MM.1S (cell line): ENCODE measurements at regions not wholly inside any gene's neighbourhood (a gene's known extent, or its start where the extent isn't known, plus 50 kb on each side); places are given as distances from the start of the nearest gene placed in this dataset.
A peak's percentile ranks its signal among the peaks of the same experiment; 100 is the strongest.

Experiments used
- DNase-seq: peaks from one replicate; pipeline ENCODE4 v3.0.0-alpha.2; 2015
- H2AFZ ChIP-seq: fragments of 300-600 bp; sonication (generic); 2 replicates; pipeline ENCODE4 v1.6.0; 2016; ENCODE audit warnings: antibody characterized with exemption, low read length
- H3F3A ChIP-seq: fragments of 300-600 bp; sonication (generic); 2 replicates; pipeline ENCODE4 v1.6.1; 2016; ENCODE audit warnings: mild to moderate bottlenecking, antibody characterized with exemption, low read length, moderate library complexity, mixed read lengths; ENCODE audit not compliant: insufficient read depth
- H3K27ac ChIP-seq: fragments of 300-600 bp; sonication (generic); 2 replicates; pipeline ENCODE4 v1.5.1; 2016; ENCODE audit warnings: mild to moderate bottlenecking, low read length
- H3K27me3 ChIP-seq: fragments of 300-600 bp; sonication (generic); replicated peaks from 2 replicates; pipeline ENCODE4 v1.6.0; 2016; ENCODE audit warnings: low read length; ENCODE audit not compliant: insufficient read depth
- H3K36me3 ChIP-seq: fragments of 300-600 bp; sonication (generic); replicated peaks from 2 replicates; pipeline ENCODE4 v1.6.1; 2016; ENCODE audit warnings: mild to moderate bottlenecking, low read length, mixed read lengths; ENCODE audit not compliant: insufficient read depth
- H3K4me1 ChIP-seq: fragments of 300-600 bp; sonication (generic); 2 replicates; pipeline ENCODE4 v1.6.1; 2016; ENCODE audit warnings: low read length, mixed read lengths
- H3K4me2 ChIP-seq: fragments of 300-600 bp; sonication (generic); 2 replicates; pipeline ENCODE4 v1.6.0; 2016; ENCODE audit warnings: low read depth, low read length
- H3K4me3 ChIP-seq: fragments of 300-600 bp; sonication (generic); 2 replicates; pipeline ENCODE4 v1.5.1; 2016; ENCODE audit warnings: low read length, mixed read lengths
- H3K79me2 ChIP-seq: fragments of 300-600 bp; sonication (generic); 2 replicates; pipeline ENCODE4 v1.6.1; 2016; ENCODE audit warnings: mixed run types, low read length, mixed read lengths
- H3K9ac ChIP-seq: fragments of 300-600 bp; sonication (generic); 2 replicates; pipeline ENCODE4 v1.6.1; 2016; ENCODE audit warnings: low read length, mixed read lengths
- H3K9me2 ChIP-seq: fragments of 300-600 bp; sonication (generic); replicated peaks from 2 replicates; pipeline ENCODE4 v1.6.1; 2016; ENCODE audit warnings: mild to moderate bottlenecking, low read length, mixed read lengths; ENCODE audit not compliant: insufficient read depth
- H3K9me3 ChIP-seq: fragments of 300-600 bp; sonication (generic); replicated peaks from 2 replicates; pipeline ENCODE4 v1.6.1; 2016; ENCODE audit warnings: mild to moderate bottlenecking, low read length, mixed read lengths; ENCODE audit not compliant: insufficient read depth
- H4K20me1 ChIP-seq: fragments of 300-600 bp; sonication (generic); 2 replicates; pipeline ENCODE4 v1.6.1; 2016; ENCODE audit warnings: mild to moderate bottlenecking, low read length, moderate library complexity, mixed read lengths; ENCODE audit not compliant: insufficient read depth
- CTCF ChIP-seq: fragments of 300-600 bp; sonication (generic); IDR thresholded peaks from 2 replicates; pipeline ENCODE4 v1.5.1; 2016; ENCODE audit warnings: antibody characterized with exemption, low read length, mixed read lengths
- EZH2 ChIP-seq: fragments of 300-600 bp; sonication (generic); optimal IDR thresholded peaks from 2 replicates; pipeline ENCODE3; 2017; ENCODE audit warnings: low read depth, mild to moderate bottlenecking, antibody characterized with exemption, low read length, mixed read lengths
- EZH2phosphoT487 ChIP-seq: fragments of 300-600 bp; sonication (generic); IDR thresholded peaks from 2 replicates; pipeline ENCODE4 v1.6.1; 2018; ENCODE audit warnings: antibody characterized with exemption, low read length

- Histone ChIP-seq H3K9me2 (no peaks in the 10 kb centered on the region), H3K9me3 (no peaks in the 10 kb centered on the region), H3K4me1 (peaks cover 41% of the 10 kb centered on the region), H4K20me1 (no peaks in the 10 kb centered on the region), H3K27me3 (no peaks in the 10 kb centered on the region), H2AFZ (peak overlapping the region; percentile 75), H3K79me2 (no peaks in the 10 kb centered on the region), H3K4me2 (peak overlapping the region; percentile 53), H3F3A (peaks cover 20% of the 10 kb centered on the region), H3K4me3 (no peak overlapping the region), H3K36me3 (no peaks in the 10 kb centered on the region), H3K27ac (peak overlapping the region; percentile 95), H3K9ac (peak overlapping the region; percentile 49)
- TF ChIP-seq EZH2, result no peak
- peak; percentile 36 for TF ChIP-seq CTCF
- DNase-seq, result peak; percentile 98
These were observed 146.2 kb upstream of the JADE1 start for GRCh38 chr4:128663325-128663724.

- Histone ChIP-seq H2AFZ (no peak overlapping the region), H3K4me3 (no peak overlapping the region), H3K27ac (no peak overlapping the region), H4K20me1 (no peaks in the 10 kb centered on the region), H3K9ac (no peak overlapping the region), H3K9me2 (no peaks in the 10 kb centered on the region), H3K36me3 (no peaks in the 10 kb centered on the region), H3K4me2 (no peak overlapping the region), H3K4me1 (peaks cover 53% of the 10 kb centered on the region), H3K9me3 (no peaks in the 10 kb centered on the region), H3F3A (peaks cover 29% of the 10 kb centered on the region), H3K27me3 (no peaks in the 10 kb centered on the region), H3K79me2 (no peaks in the 10 kb centered on the region)
- no peak for DNase-seq
- TF ChIP-seq EZH2, result no peak
- TF ChIP-seq EZH2phosphoT487, result no peak
- TF ChIP-seq CTCF, result no peak
These were observed 148.0 kb upstream of the JADE1 start for GRCh38 chr4:128661479-128661878.

GRCh38 chr4:128660361-128661215, 148.9 kb upstream of the JADE1 start:
- H3K79me2 ChIP-seq, result no peaks in the 10 kb centered on the region
- H3F3A ChIP-seq, result peaks cover 29% of the 10 kb centered on the region
- H3K36me3 ChIP-seq, result no peaks in the 10 kb centered on the region
- no peak for DNase-seq
- no peak overlapping the region for H3K27ac ChIP-seq
- H3K4me2 ChIP-seq, result no peak overlapping the region
- TF ChIP-seq CTCF (no peak), EZH2phosphoT487 (no peak), EZH2 (no peak)
- no peak overlapping the region for H2AFZ ChIP-seq
- H3K27me3 ChIP-seq, result no peaks in the 10 kb centered on the region
- no peak overlapping the region for H3K4me3 ChIP-seq
- H3K9me2 ChIP-seq, result no peaks in the 10 kb centered on the region
- no peaks in the 10 kb centered on the region for H3K9me3 ChIP-seq
- H3K9ac ChIP-seq, result no peak overlapping the region
- H4K20me1 ChIP-seq, result no peaks in the 10 kb centered on the region
- peaks cover 53% of the 10 kb centered on the region for H3K4me1 ChIP-seq
